ENCODE measurements at regions not wholly inside any gene's neighbourhood (a gene's known extent, or its start where the extent isn't known, plus 50 kb on each side); places are given as distances from the start of the nearest gene placed in this dataset.
A peak's percentile ranks its signal among the peaks of the same experiment; 100 is the strongest.

- Histone ChIP-seq H3K4me3 (ENCODE audit: low read length) (no peak overlapping the region), H3K36me3 (ENCODE audit: control insufficient read depth, insufficient read depth, low read length, severe bottlenecking) (no peaks in the 10 kb centered on the region), H3K27me3 (replicated peaks; ENCODE audit: control insufficient read depth, insufficient read depth, low read length) (no peaks in the 10 kb centered on the region), H3K4me1 (ENCODE audit: control insufficient read depth, insufficient read depth, low read length) (peaks cover 3% of the 10 kb centered on the region), H3K9ac (ENCODE audit: low read length) (no peak overlapping the region), H3K9me3 (ENCODE audit: control insufficient read depth, low read length) (no peaks in the 10 kb centered on the region)
- DNase-seq (ENCODE audit: low read depth) = no peak
Observed at GRCh38 chr4:31662951-31663350, 942.8 kb downstream of the PCDH7 start.

- Histone ChIP-seq H3K4me3 (ENCODE audit: low read length) (no peak overlapping the region), H3K36me3 (ENCODE audit: control insufficient read depth, insufficient read depth, low read length, severe bottlenecking) (no peaks in the 10 kb centered on the region), H3K9me3 (ENCODE audit: control insufficient read depth, low read length) (no peaks in the 10 kb centered on the region), H3K9ac (ENCODE audit: low read length) (no peak overlapping the region), H3K4me1 (ENCODE audit: control insufficient read depth, insufficient read depth, low read length) (peaks cover 3% of the 10 kb centered on the region), H3K27me3 (replicated peaks; ENCODE audit: control insufficient read depth, insufficient read depth, low read length) (no peaks in the 10 kb centered on the region)
- DNase-seq (ENCODE audit: low read depth) = peak; percentile 32
Observed at GRCh38 chr4:31667686-31668085, 947.5 kb downstream of the PCDH7 start.

- Histone ChIP-seq H3K9me3 (ENCODE audit: control insufficient read depth, low read length) (no peaks in the 10 kb centered on the region), H3K27me3 (replicated peaks; ENCODE audit: control insufficient read depth, insufficient read depth, low read length) (no peaks in the 10 kb centered on the region), H3K4me3 (ENCODE audit: low read length) (no peak overlapping the region), H3K4me1 (ENCODE audit: control insufficient read depth, insufficient read depth, low read length) (no peaks in the 10 kb centered on the region), H3K9ac (ENCODE audit: low read length) (no peak overlapping the region), H3K36me3 (ENCODE audit: control insufficient read depth, insufficient read depth, low read length, severe bottlenecking) (no peaks in the 10 kb centered on the region)
- DNase-seq (ENCODE audit: low read depth) = peak; percentile 51
Observed at GRCh38 chr4:31674313-31674947, 954.3 kb downstream of the PCDH7 start.

- Histone ChIP-seq H3K36me3 (ENCODE audit: control insufficient read depth, insufficient read depth, low read length, severe bottlenecking) (no peaks in the 10 kb centered on the region), H3K4me3 (ENCODE audit: low read length) (no peak overlapping the region), H3K9ac (ENCODE audit: low read length) (no peak overlapping the region), H3K4me1 (ENCODE audit: control insufficient read depth, insufficient read depth, low read length) (no peaks in the 10 kb centered on the region), H3K9me3 (ENCODE audit: control insufficient read depth, low read length) (no peaks in the 10 kb centered on the region), H3K27me3 (replicated peaks; ENCODE audit: control insufficient read depth, insufficient read depth, low read length) (no peaks in the 10 kb centered on the region)
- no peak for DNase-seq (ENCODE audit: low read depth)
Observed at GRCh38 chr4:31678356-31678755, 958.2 kb downstream of the PCDH7 start.

- Histone ChIP-seq H3K9ac (ENCODE audit: low read length) (no peak overlapping the region), H3K27me3 (replicated peaks; ENCODE audit: control insufficient read depth, insufficient read depth, low read length) (no peaks in the 10 kb centered on the region), H3K4me3 (ENCODE audit: low read length) (no peak overlapping the region), H3K9me3 (ENCODE audit: control insufficient read depth, low read length) (no peaks in the 10 kb centered on the region), H3K4me1 (ENCODE audit: control insufficient read depth, insufficient read depth, low read length) (no peaks in the 10 kb centered on the region), H3K36me3 (ENCODE audit: control insufficient read depth, insufficient read depth, low read length, severe bottlenecking) (no peaks in the 10 kb centered on the region)
- no peak for DNase-seq (ENCODE audit: low read depth)
Observed at GRCh38 chr4:31682796-31683195, 962.6 kb downstream of the PCDH7 start.

GRCh38 chr4:31687717-31688342 is 967.7 kb downstream of the PCDH7 start:
- no peak overlapping the region for H3K4me3 ChIP-seq (ENCODE audit: low read length)
- no peaks in the 10 kb centered on the region for H3K36me3 ChIP-seq (ENCODE audit: control insufficient read depth, insufficient read depth, low read length, severe bottlenecking)
- peaks cover 15% of the 10 kb centered on the region for H3K4me1 ChIP-seq (ENCODE audit: control insufficient read depth, insufficient read depth, low read length)
- H3K27me3 ChIP-seq (replicated peaks; ENCODE audit: control insufficient read depth, insufficient read depth, low read length) = no peaks in the 10 kb centered on the region
- no peak for DNase-seq (ENCODE audit: low read depth)
- H3K9me3 ChIP-seq (ENCODE audit: control insufficient read depth, low read length) = no peaks in the 10 kb centered on the region
- H3K9ac ChIP-seq (ENCODE audit: low read length) = no peak overlapping the region

GRCh38 chr4:31692399-31692940 is 972.3 kb downstream of the PCDH7 start:
- no peak overlapping the region for H3K9ac ChIP-seq (ENCODE audit: low read length)
- DNase-seq (ENCODE audit: low read depth) = no peak
- peaks cover 4% of the 10 kb centered on the region for H3K9me3 ChIP-seq (ENCODE audit: control insufficient read depth, low read length)
- H3K4me3 ChIP-seq (ENCODE audit: low read length) = no peak overlapping the region
- H3K36me3 ChIP-seq (ENCODE audit: control insufficient read depth, insufficient read depth, low read length, severe bottlenecking) = no peaks in the 10 kb centered on the region
- no peaks in the 10 kb centered on the region for H3K27me3 ChIP-seq (replicated peaks; ENCODE audit: control insufficient read depth, insufficient read depth, low read length)
- H3K4me1 ChIP-seq (ENCODE audit: control insufficient read depth, insufficient read depth, low read length) = peaks cover 15% of the 10 kb centered on the region

- Histone ChIP-seq H3K4me1 (ENCODE audit: control insufficient read depth, insufficient read depth, low read length) (peaks cover 18% of the 10 kb centered on the region), H3K9ac (ENCODE audit: low read length) (peak overlapping the region; percentile 75), H3K36me3 (ENCODE audit: control insufficient read depth, insufficient read depth, low read length, severe bottlenecking) (no peaks in the 10 kb centered on the region), H3K4me3 (ENCODE audit: low read length) (no peak overlapping the region), H3K27me3 (replicated peaks; ENCODE audit: control insufficient read depth, insufficient read depth, low read length) (no peaks in the 10 kb centered on the region), H3K9me3 (ENCODE audit: control insufficient read depth, low read length) (no peaks in the 10 kb centered on the region)
- DNase-seq (ENCODE audit: low read depth) = no peak
Observed at GRCh38 chr4:31701256-31701655, 981.1 kb downstream of the PCDH7 start.

- peaks cover 18% of the 10 kb centered on the region for H3K4me1 ChIP-seq (ENCODE audit: control insufficient read depth, insufficient read depth, low read length)
- peak overlapping the region; percentile 75 for H3K9ac ChIP-seq (ENCODE audit: low read length)
- H3K4me3 ChIP-seq (ENCODE audit: low read length) = peak overlapping the region; percentile 72
- no peaks in the 10 kb centered on the region for H3K27me3 ChIP-seq (replicated peaks; ENCODE audit: control insufficient read depth, insufficient read depth, low read length)
- H3K9me3 ChIP-seq (ENCODE audit: control insufficient read depth, low read length) = no peaks in the 10 kb centered on the region
- DNase-seq (ENCODE audit: low read depth) = peak; percentile 87
- no peaks in the 10 kb centered on the region for H3K36me3 ChIP-seq (ENCODE audit: control insufficient read depth, insufficient read depth, low read length, severe bottlenecking)
Observed at GRCh38 chr4:31702326-31702725, 982.2 kb downstream of the PCDH7 start.

- no peak for DNase-seq (ENCODE audit: low read depth)
- H3K9ac ChIP-seq (ENCODE audit: low read length) = no peak overlapping the region
- no peaks in the 10 kb centered on the region for H3K4me1 ChIP-seq (ENCODE audit: control insufficient read depth, insufficient read depth, low read length)
- H3K4me3 ChIP-seq (ENCODE audit: low read length) = no peak overlapping the region
- H3K27me3 ChIP-seq (replicated peaks; ENCODE audit: control insufficient read depth, insufficient read depth, low read length) = no peaks in the 10 kb centered on the region
- H3K9me3 ChIP-seq (ENCODE audit: control insufficient read depth, low read length) = no peaks in the 10 kb centered on the region
- no peaks in the 10 kb centered on the region for H3K36me3 ChIP-seq (ENCODE audit: control insufficient read depth, insufficient read depth, low read length, severe bottlenecking)
Observed at GRCh38 chr4:31714238-31714637, 994.1 kb downstream of the PCDH7 start.

GRCh38 chr4:31715302-31715701 is 995.1 kb downstream of the PCDH7 start:
- H3K4me3 ChIP-seq (ENCODE audit: low read length) = no peak overlapping the region
- H3K27me3 ChIP-seq (replicated peaks; ENCODE audit: control insufficient read depth, insufficient read depth, low read length) = no peaks in the 10 kb centered on the region
- no peak overlapping the region for H3K9ac ChIP-seq (ENCODE audit: low read length)
- H3K9me3 ChIP-seq (ENCODE audit: control insufficient read depth, low read length) = no peaks in the 10 kb centered on the region
- H3K36me3 ChIP-seq (ENCODE audit: control insufficient read depth, insufficient read depth, low read length, severe bottlenecking) = no peaks in the 10 kb centered on the region
- no peak for DNase-seq (ENCODE audit: low read depth)
- H3K4me1 ChIP-seq (ENCODE audit: control insufficient read depth, insufficient read depth, low read length) = no peaks in the 10 kb centered on the region

Data from adipocyte (in vitro differentiated cells).